CD4-positive, alpha-beta T cell treated with Interleukin-21 for 1 hour (primary cell): ENCODE measurements at regions not wholly inside any gene's neighbourhood (a gene's known extent, or its start where the extent isn't known, plus 50 kb on each side); places are given as distances from the start of the nearest gene placed in this dataset.
A peak's percentile ranks its signal among the peaks of the same experiment; 100 is the strongest.
"Not testable (repeated sequence)": the region's sequence is repeated elsewhere in the genome, so short reads cannot be mapped to it uniquely, and the experiment has no call there.

Experiments
- DNase-seq: peaks from one replicate; pipeline ENCODE4 v3.0.0-alpha.2; 2020

DNA sequence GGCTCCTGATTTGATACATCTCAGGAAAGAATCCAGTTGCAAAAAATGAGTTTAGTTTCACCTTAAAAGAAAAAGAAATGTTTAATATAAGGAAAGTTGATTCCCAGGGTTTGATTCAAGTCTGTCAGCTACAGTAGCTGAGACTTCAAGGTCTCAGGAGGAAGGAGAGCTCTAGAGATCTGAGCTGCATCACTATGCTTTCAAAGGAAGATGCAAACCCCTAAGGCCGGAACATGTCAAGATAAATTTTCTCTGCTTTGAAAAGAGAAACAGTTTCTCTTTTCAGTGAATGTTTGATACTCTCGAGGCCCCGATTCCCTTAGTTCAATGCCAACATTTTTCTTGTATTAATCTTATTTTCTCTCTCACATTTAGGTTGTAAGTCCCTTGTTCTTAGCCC, 128.6 kb downstream of the RGPD3 start:
- DNase-seq: no peak

DNA sequence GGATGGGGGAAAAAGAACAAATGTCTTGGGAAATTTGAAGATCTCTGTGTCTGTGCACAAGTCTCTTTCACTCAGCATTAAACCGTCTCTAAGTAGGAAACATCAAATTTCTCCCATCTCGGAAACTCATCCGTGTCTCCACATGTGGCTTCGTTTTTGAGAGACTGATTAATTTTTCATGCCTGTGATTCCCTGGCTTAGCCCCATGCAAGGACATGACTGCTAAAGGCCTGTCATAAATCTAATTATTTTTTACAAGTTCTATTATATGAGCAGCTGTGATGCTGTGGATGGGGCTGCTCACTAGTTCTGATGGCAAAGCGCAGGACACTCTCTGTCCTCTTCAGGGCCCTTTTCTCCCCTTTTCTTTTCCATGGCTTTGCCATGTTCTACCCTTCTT, 129.1 kb downstream of the RGPD3 start:
- no peak for DNase-seq

GRCh38 chr2:106338043-106338442, 130.2 kb downstream of the RGPD3 start:
- no peak for DNase-seq

DNA sequence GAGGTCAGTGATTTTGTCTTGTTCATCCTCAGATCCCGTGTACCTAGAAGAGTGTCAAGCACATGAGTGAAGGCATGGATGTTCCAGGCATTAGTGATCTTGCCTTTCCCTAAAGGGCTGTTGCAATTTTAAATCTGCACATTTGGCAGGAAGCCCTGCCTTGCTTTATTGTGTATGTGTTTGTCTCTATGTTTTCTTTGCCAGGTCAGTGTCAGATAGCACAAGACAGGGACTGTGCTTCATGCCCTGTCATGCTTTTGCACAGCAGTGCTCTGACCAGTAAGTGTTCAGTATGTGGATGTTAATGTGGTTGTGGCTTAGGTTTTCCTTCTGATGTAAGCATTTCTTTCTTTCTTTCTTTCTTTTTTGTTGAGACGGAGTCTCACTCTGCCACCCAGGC, 131.5 kb downstream of the RGPD3 start:
- DNase-seq: no peak

DNA sequence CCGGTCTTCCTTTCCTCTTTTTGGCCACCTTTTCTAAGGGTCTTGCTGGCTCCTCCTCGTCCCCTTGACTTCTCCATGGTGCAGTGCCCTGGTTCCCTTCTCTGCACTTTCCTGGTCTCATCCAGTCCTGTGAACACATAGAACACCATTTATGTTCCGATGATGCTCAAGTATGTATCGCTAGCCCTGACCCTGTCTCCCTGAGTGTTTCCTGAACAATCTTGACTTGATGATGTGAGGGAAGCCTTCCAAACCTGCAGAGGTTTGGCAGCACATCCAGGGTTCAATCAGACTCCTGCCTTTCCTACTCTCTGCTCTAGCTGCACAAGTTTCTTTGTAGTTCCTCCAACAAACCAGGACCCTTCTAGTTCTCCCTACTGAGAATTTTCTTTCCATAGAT, 132.1 kb downstream of the RGPD3 start:
- DNase-seq: no peak

DNA sequence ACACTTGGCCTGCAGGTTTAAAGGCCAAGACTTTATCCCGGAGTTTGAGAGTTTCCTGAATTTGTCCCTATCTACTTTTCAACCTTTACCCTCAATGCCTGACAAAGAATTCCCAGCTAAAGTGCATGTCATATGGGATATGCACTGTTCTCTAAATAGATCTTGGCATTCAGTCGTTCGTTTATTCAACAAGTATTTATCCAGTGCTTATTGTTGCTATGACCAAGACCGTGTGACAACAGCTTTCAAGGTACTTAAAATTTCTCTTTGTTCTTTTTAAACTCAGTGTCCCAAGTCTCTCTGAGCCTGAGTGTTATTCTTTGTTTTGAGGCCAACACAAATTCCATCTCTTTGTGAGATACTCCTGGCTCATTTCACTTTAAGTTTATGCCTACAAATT, 133.4 kb downstream of the RGPD3 start:
- DNase-seq: no peak

- DNase-seq: not testable (repeated sequence)
Measured at GRCh38 chr2:106333253-106333873, 134.8 kb downstream of the RGPD3 start.

DNA sequence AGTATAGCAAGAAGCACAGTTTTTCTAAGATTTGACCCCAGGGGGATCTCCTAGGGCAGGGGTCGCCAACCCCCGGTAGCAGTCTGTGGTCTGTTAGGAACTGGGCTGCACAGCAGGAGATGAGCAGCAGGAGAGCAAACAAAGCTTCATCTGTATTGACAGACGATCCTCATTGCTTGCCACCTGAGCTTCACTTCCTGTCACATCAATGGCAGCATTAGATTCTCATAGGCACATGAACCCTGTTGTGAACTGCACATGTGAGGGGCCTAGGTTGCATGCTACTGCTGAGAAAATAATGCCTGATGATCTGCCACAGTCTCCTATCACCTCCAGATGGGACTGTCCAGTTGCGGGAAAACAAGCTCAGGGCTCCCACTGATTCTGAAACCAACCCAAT, 136.2 kb downstream of the RGPD3 start:
- no peak for DNase-seq

DNA sequence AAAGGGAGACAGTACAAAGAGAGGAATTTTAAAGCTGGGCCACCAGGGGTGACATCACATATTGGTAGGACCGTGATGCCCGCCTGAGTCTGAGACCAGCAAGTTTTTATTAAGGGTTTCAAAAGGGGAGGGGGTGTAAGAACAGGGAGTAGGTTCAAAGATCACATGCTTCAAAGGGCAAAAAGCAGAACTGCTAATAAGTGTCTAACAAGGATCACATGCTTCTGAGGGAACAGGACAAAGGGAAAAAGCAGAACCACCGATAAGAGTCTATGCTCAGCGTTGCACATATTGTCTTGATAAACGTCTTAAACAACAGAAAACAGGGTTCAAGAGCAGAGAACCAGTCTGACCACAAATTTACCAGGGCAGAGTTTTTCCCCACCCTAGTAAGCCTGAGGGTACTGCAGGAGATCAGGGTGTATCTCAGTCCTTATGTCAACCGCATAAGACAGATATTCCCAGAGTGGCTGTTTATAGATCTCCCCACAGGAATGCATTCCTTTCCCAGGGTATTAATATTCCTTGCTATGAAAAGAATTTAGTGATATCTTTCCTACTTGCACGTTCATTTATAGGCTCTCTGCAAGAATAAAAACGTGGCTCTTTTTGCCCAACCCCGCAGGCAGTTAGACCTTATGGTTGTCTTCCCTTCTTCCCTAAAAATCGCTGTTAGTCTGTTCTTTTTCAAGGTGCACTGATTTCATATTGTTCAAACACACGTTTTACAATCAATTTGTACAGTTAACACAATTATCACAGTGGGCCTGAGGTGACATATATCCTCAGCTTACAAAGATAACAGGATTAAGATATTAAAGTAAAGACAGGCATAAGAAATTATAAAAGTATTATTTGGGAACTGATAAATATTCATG, 136.5 kb upstream of the UXS1 start:
- not testable (repeated sequence) for DNase-seq

DNA sequence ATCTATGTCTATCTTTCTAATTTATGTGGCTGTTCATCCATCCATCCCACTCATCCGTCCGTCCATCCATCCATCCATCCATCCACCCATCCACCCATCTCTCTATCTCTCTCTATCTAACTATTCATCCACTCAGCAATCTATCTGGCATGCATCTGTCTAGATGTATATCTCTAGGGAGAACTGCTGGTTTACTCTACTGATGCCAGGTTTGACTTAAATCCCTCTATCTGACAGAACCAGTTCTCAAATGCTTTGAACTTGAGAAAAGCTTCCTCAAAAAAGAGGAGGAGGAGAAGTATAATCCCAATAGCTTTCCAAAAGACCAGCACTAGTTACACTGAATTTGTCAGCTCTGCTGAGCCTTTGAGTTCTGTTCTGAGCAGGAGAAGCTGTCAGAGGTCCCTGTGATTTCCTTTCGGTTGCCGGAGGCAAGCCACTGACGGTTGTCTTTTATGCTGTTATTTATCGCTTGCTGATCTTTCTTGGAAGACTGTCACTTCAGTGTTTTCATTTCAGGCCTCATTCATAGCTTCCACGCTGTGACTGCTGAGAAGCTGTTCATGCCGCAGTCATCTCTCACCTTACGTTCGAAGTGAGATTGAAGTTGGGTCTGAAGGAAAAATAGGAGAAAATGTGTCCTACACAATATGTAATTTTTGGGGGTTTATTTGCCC, 129.4 kb upstream of the UXS1 start:
- no peak for DNase-seq

DNA sequence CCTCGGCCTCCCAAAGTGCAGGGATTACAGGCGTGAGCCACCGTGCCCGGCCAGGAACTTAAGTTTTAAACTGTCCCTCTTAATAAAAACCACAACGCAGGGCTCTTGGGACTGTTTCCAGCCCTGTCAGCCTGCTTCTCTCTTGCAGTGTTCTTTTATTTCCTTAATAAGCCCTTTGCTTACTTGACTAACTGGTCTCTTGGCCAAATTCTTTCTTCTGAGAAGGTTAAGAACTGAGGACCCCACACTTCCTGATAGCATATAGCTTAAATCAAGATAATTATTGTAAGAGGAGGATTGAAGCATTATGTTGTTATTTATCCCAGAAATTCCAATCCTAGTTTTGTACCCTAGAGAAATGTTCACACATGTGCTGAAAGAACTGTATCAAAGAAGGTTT, 128.2 kb upstream of the UXS1 start:
- no peak for DNase-seq

- DNase-seq: not testable (repeated sequence)
Measured at GRCh38 chr2:106320439-106320838, 126.3 kb upstream of the UXS1 start.

- no peak for DNase-seq
Measured at GRCh38 chr2:106316915-106317314, 122.8 kb upstream of the UXS1 start.

DNA sequence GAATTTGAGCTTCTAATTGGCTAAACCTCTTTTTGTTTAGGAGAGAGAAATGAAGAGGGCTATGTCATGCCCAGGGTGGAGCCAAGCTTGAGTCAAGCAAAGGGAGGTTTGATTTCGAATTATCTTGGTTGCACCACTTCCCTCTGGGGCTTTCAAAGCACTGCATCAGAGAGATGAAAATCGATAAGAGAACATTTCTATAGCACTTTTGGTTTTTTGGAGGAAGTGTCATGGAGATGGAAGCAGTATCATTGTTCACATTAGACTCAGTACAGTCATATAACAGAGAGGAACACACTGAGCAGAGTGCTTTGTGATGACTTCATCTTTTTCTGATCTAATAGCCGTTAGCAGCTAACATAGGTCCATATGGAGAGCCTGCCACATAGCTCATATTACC, 120.3 kb upstream of the UXS1 start:
- DNase-seq: peak; percentile 7

GRCh38 chr2:106311041-106311370, 116.9 kb upstream of the UXS1 start:
- DNase-seq: no peak

DNA sequence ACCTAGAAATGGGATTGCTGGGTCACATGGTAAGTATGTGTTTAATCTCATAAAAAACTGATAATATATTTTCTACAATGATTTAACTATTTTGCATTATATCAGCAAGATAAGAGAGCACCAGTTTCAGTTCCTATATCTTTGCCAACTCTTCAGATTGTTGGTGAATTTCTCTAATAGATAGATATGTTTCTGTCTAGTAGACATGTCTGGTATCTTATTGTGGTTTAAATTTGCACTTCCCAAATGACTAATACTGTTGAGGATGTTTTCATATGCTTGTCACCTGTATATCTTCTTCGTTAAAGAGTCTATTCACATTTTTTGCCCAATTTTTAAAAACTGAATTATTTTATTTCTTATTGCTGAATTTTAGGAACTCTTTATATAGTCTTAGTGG, 113.8 kb upstream of the UXS1 start:
- DNase-seq: no peak

- no peak for DNase-seq
Measured at GRCh38 chr2:106306387-106306786, 112.3 kb upstream of the UXS1 start.

- no peak for DNase-seq
Measured at GRCh38 chr2:106304612-106305184, 110.6 kb upstream of the UXS1 start.

- DNase-seq: no peak
Measured at GRCh38 chr2:106299696-106300095, 105.6 kb upstream of the UXS1 start.

GRCh38 chr2:106296182-106296815, 102.2 kb upstream of the UXS1 start:
- no peak for DNase-seq

DNA sequence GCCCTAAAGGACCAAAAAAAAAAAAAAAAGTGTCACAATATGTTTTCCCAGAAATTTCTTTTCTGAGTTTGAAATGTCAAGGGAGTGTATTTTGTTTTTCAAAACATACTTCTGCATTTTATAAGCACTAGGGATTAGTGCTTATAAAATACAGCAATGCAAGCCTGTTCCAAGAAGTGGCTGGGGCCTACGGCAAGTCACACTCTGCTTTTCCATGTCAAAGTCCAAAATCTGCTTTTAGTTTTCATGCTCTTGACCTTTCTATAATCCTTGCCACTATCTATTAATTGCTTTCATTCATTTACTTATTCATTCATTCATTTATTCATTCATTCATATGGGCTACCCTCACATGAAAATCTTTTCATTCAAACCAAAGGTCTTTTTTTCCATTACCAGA, 100.1 kb upstream of the UXS1 start:
- DNase-seq: no peak

- no peak for DNase-seq
Measured at GRCh38 chr2:106293271-106293783, 99.2 kb upstream of the UXS1 start.

DNA sequence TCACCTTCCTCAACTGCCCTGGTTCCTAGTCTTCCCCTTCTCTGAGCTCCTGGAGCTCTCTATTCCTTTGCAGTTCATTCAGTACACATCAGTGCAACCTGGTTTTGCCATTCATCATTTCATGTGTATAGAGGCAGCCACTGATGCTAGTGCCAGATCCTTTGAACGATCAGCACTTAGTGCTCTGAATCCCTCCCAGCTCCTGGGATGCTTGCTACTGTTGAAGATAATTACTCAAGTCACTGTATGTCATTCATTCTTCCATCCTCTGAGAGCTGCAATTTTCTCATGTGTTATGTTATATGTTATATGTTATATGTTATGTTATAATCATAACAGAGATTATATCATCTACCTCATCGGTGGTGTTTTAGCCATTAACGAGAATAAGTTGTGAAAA, 98.5 kb upstream of the UXS1 start:
- no peak for DNase-seq
